ENCODE measurements at regions not wholly inside any gene's neighbourhood (a gene's known extent, or its start where the extent isn't known, plus 50 kb on each side); places are given as distances from the start of the nearest gene placed in this dataset.

DNA sequence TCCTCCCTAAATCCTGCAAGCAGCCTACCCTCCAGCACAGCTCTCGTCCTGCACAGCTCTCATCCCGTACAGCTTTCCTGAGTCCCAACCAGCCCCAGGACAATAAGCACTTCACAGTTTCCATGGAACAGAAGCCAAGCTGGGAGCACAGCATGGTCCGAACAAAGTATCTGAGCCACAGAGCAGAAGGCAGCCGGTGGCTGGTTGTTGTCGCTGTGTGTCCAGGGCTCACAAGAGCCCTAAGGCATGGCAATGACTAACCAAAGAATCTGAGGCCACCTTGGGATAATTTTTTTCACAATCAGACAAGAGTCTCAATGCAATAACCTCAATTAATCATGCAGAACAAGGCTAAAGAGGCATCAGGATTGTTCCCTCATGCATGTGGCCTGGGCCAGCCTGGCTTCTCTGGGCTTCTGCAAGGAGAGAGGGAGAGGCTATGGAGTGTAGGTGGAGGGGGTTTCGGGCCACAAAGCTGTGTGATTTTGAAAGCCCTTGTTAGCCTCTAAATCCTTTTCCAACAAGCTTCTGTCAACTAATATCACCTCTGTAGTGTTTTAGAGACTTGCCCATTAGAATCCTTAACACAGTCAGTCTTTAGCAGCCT is 323.4 kb downstream of the PIK3R1 start:
- peak; percentile 60 for DNase-seq (ENCODE audit: low spot score)

DNA sequence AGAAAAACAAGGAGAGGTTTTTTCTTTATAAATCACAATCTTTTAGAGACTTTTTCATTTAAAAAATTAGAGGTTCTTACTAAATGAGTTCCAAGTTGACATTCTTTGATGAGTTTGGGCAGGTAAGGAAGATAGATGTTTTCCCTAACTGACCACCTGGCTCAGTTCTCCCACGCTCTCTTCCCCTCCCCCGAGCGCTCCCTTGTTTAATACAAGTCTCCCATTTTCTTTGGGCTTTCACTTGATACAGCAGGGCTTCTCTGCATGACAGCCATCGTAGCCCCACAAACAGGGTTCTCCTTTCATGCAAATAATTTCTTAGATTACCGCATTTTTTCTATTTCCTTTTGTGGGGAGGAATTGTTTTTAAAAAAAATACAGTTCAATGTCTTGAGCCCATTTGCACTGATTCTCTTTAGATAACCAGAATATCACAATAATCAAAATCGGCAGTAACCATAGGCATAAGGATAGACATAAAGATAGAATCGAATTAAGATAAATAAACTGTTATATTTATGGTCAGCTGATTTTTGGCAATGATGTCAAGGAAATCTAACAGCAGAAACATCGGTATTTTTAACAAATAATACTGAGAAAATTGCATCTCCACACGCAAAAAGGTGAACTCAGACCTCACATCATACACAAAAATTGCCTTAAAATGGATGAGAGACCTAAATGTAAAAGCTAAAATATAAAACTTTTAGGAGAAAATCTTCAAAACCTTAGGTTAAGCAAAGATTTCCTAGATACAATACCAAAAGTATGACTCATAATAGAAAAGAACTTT is 325.4 kb downstream of the PIK3R1 start:
- no peak for DNase-seq (ENCODE audit: low spot score)

GRCh38 chr5:68542207-68542606 is 326.7 kb downstream of the PIK3R1 start:
- no peak for DNase-seq (ENCODE audit: low spot score)

GRCh38 chr5:68543212-68543611 is 327.7 kb downstream of the PIK3R1 start:
- no peak for DNase-seq (ENCODE audit: low spot score)

GRCh38 chr5:68544091-68544647 is 328.6 kb downstream of the PIK3R1 start:
- no peak for DNase-seq (ENCODE audit: low spot score)

DNA sequence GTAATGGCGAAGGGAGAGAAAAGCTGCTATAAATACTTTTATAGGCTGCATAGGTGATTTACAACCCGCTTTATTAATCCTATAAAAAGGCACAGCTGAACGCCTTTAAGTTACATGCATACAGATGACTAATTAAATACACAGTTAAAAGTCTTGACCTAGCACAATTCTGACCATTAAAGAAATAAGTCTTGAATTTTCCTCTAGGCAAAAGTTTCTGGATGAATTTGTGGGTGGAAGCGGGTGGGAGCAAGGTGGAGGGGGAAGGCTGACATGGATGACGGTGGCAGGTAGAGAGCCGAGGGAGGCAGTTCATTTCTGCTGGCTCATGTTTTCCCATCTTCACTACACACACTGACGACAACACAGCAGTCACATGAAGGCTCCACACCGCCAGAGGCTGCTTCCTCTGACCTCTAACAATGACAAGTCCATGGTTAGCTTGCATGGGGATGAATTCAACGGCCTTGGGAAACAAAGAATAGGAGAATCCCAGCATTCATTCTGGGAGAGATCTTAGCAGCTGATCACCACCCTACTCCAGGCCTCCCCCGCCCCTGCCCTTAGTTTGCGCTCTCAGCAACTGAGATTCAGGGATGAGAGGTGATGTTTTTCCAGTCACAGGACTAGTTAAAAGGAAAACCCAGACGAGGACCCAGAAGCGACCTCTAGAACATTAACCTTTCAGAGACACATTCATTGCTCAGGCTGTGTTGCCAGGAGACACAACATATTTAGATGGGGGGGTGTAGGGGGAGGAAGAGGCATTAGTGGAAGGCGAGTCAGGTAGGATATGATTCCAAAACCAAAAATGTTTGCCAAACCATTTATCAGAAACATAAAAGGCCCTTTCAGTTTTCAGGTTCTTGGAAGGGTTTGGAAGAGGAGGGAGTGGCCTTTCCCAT is 329.3 kb downstream of the PIK3R1 start:
- DNase-seq (ENCODE audit: low spot score) = peak; percentile 85

DNA sequence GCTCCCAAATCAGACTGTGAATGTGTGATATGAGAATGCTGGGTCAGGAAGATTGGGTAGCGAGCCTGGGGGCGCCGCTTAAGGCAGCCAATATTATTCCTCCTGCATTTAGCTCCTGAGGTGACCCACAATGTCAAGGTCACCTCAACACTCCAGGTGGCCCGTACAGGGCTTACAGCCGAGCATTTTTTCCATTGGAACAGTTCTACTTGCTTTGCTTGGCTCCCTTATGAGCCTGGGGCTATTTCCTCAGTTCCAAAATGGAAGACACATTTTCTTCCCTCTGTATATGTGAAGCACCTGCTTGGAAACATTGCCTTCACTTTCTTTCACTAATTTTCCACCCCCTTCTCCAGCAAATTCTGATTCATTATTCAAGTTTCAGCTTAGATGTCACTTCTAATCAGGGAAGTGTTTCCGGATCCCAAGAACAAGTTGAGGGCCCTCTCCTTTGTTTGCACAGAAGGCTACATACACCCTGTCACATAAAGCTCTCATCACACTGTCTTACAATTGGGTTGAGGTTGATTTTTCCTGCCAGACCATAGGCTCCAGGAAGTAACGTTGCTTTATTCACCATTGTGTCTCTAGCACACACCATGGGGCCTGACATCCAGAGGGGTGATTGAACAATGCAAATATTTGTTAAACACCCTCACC is 330.2 kb downstream of the PIK3R1 start:
- DNase-seq (ENCODE audit: low spot score) = no peak

- DNase-seq (ENCODE audit: low spot score) = no peak
Observed at GRCh38 chr5:68547056-68547455, 331.5 kb downstream of the PIK3R1 start.

- peak; percentile 49 for DNase-seq (ENCODE audit: low spot score)
Observed at GRCh38 chr5:68547622-68548021, 332.1 kb downstream of the PIK3R1 start.

DNA sequence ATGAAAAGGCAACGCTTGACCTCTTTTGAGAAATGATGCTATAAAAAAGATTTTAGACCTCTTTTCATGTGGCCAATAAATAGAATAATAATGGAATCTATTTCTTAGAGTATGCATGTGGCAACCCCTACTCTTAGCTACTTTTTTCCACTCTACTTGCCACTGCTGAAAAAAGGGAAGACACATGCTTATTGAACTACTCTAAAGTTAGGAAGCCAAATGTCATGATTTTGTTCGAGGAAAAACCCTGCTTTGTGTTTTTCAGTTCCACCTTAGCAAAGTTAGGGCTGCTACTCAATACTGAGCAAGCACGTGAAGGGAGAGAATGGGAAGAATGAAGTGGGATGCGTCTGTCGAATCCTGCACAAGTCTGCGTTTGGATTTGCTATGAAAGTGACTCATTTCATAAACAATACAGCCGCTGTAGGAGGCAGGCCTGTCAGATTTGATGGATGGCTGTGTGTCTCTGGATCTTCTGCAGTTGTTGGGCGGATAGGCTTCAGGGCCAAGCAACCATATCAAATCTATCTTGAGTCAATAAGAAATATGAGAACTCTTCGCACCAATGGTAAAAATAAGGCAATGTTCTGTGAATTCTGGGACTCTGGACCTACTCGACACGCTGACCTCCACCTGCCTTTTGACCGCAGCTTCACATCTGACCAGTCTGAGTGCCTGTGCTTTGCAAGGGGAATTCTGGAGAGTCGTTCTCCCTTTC is 333.6 kb downstream of the PIK3R1 start:
- DNase-seq (ENCODE audit: low spot score) = peak; percentile 42

DNA sequence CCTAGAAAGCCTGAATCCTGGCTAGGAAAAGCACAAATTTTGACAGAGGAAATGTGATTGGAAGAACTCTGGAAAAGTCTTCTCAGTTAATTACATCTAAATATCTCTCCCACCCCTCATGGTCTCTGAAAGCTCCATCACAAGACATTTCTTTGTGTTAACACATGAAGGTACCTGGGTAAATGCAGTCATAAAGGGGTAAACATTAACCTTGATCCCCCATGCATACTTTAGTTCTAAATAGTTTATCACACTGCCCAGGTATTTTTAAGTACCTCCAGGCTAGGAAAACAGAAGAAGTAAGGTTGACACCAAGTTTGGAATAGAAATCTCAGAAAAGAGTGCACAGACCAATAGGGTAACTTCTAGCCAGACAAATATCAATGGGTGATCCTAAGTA is 334.5 kb downstream of the PIK3R1 start:
- no peak for DNase-seq (ENCODE audit: low spot score)

GRCh38 chr5:68551436-68551835 is 335.9 kb downstream of the PIK3R1 start:
- peak; percentile 22 for DNase-seq (ENCODE audit: low spot score)

DNA sequence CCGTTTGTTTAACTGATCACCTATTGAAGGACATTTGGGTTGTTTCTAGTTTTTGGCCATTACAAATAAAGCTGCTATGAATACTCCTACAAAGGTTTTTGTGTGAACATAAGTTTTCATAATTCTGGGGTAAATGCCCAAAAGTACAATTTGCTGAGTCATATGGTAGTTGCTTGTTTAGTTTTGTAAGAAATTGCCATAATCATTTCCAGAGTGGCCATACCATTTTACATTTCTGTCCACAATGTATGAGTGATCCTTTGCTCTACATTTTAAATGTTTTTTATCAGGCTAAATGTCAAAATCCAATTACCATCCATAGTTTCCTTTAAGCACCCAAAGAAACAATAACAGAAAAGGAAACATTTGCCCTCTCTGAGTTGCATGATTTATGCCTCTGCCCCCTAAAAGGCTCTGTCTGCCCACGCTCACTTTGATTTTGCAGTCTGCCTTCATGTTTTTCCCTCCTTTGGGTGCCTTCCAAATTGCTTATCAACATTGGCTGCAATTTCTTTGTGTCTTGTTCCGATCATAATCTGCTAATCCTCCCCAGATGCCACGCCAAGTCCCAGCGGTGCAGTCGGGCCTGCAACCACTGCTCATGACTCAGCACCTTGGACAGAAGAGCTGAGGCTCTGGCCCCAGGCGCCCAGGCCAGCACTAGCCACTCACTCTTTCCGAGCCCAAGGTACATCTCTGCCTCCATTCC is 339.2 kb downstream of the PIK3R1 start:
- DNase-seq (ENCODE audit: low spot score) = peak; percentile 66

DNA sequence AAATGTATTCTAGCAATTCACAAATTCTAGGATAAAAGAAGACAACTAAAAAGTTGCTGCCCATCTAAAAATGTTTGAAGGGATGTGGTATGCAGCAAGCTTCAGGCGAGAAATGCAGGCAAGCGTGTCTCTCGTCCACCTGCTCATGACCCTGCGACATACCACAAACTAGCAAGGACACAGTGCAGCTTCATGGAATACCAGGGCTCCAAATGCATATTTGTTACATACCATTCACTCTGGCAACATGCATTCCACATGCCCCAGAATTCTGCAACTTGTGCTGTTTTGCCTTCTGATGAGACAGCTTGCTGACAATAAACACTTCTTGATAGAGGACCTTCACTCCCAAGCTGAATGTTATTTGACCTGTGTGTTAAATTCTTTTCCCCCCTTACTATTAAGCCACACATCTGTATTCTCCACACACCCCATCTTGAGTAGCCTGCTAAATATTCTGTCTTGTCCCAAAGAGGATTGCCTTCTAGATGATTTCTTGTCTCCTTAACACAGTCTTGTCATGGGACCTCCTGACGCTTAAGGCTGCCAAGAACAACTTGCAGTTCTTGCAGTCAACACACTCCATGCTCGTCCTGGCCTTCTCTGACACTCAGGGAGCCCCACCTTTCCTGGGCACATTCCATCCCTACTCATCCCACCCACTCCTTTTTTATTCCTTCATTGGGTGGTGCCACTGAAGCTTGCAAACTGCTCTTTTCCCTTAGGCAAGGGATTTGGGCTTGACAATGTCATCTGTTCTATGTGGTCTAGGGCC is 340.5 kb downstream of the PIK3R1 start:
- peak; percentile 68 for DNase-seq (ENCODE audit: low spot score)

DNA sequence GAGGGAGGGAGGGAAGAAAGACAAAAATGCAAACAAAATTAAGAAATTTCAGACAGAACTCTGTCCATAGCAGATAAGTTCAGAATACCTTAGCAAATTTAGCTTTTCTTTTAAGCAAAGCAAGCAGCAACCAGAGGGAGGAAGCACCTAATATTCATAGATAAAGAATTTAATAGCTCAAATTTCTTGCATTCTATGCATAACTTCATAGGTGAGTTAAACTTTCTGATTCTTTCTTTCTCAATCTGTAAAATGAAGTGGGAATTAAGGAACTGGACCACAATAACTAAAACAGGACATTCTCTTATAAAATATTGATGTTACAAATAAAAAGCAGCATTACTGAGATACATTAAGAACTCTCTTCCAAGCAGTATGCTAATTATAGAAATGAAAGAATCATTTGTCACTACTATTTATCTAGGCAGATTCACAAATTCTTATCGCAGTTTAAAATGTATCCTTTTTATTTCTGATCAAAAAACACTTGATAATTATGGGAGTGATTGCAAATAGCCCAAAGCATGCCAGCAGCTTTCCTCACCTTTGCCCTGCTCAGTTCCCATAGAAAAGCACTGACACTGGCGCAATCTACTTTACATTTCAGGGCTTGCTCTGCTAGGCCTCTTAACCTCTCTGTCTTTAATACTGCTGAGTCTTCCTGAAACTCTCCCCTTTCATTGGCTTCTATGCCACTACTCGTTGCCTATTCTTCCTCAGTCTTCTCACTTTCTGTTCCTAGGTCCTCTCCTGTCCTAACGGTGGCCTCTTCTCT is 341.8 kb downstream of the PIK3R1 start:
- peak; percentile 12 for DNase-seq (ENCODE audit: low spot score)

- peak; percentile 57 for DNase-seq (ENCODE audit: low spot score)
Observed at GRCh38 chr5:68562308-68562707, 346.8 kb downstream of the PIK3R1 start.

DNA sequence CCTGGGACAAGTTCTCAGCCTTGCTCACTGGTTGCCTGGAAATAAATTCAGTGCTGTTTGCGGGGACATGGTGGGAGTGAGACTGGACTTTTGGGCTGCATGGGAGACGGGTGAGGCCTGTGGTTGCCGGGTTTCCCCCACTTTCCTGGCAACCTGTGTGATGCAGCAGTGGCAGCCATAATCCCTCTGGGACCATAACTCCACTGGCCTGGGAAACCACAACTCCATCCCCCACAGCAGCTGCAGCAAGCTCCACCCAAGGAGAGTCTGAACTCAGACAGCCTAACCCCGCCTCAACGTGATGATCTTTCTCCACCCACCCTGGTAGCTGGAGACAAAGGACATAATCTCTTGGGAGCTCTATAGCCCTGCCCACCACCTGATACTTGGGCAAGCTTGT is 349.9 kb downstream of the PIK3R1 start:
- DNase-seq (ENCODE audit: low spot score) = no peak

DNA sequence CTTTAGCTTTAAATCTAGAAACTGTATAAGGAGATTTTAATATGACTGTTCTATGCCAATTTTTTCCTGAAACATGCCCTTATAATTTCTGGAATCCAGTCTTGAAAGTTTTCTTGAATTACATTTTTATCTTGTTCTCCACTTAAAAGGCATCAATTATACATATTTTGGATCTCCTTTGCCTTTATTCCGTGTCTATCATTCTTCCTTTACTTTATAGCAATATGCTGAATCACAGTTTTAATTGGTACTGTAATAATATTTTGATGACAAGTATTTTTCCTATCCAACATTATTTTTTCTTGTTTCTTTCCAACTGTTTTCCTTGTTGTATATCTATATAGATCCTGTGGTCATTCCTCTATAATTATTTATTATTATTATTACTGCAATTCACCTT is 361.2 kb downstream of the PIK3R1 start:
- DNase-seq (ENCODE audit: low spot score) = no peak

- no peak for DNase-seq (ENCODE audit: low spot score)
Observed at GRCh38 chr5:68582284-68582683, 366.7 kb downstream of the PIK3R1 start.
